22Rv1 (cell line): ENCODE measurements at regions not wholly inside any gene's neighbourhood (a gene's known extent, or its start where the extent isn't known, plus 50 kb on each side); places are given as distances from the start of the nearest gene placed in this dataset.

Source experiments
- H3K27ac ChIP-seq: fragments of 450-650 bp; 2 replicates; pipeline ENCODE4 v1.5.1; 2017
- CTCF ChIP-seq: fragments of 450-650 bp; IDR thresholded peaks from 2 replicates; pipeline ENCODE4 v1.5.1; 2017; ENCODE audit warnings: mild to moderate bottlenecking
- ZFX ChIP-seq: fragments of 450-650 bp; IDR thresholded peaks from 2 replicates; pipeline ENCODE4 v1.6.1; 2017; ENCODE audit warnings: antibody characterized with exemption, borderline replicate concordance

- TF ChIP-seq CTCF (peak; percentile 86), ZFX (no peak)
- no peak overlapping the region for H3K27ac ChIP-seq
These were observed 73.6 kb upstream of the RPS23 start for GRCh38 chr5:82351754-82352145.

DNA sequence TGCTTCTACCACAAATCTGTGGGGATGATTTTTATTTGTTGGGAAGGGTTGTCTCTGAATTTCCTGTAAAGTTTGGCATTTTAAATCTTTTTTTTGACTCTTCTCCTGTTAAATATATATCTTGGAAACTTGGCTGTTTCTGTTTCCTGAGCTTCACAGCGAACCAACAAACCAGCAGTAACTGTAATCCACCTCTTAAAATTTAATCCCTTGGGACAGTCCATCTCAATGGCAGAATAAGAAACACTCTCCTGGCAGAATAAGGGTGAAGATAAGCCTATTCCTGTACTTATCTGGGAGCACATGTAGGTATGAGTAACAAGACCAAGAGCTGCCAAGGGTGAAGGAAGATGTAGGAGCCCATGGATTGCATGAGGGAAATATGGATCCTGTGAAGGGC lies 73.1 kb upstream of the RPS23 start:
- H3K27ac ChIP-seq, result no peak overlapping the region
- TF ChIP-seq CTCF, result no peak
- no peak for TF ChIP-seq ZFX

GRCh38 chr5:82349652-82350051 lies 71.5 kb upstream of the RPS23 start:
- no peak for TF ChIP-seq ZFX
- TF ChIP-seq CTCF, result peak; percentile 72
- no peak overlapping the region for H3K27ac ChIP-seq

GRCh38 chr5:82348784-82349425 lies 70.8 kb upstream of the RPS23 start:
- TF ChIP-seq CTCF (no peak), ZFX (no peak)
- H3K27ac ChIP-seq, result no peak overlapping the region

GRCh38 chr5:82347201-82347865 lies 69.2 kb upstream of the RPS23 start:
- H3K27ac ChIP-seq, result no peak overlapping the region
- TF ChIP-seq ZFX (no peak), CTCF (no peak)

GRCh38 chr5:82346399-82347165 lies 68.4 kb upstream of the RPS23 start:
- H3K27ac ChIP-seq, result no peak overlapping the region
- TF ChIP-seq CTCF (no peak), ZFX (no peak)

GRCh38 chr5:82345108-82345507 lies 67.0 kb upstream of the RPS23 start:
- TF ChIP-seq ZFX (no peak), CTCF (no peak)
- H3K27ac ChIP-seq, result no peak overlapping the region
